Type B pancreatic cell (in vitro differentiated cells): ENCODE measurements at regions not wholly inside any gene's neighbourhood (a gene's known extent, or its start where the extent isn't known, plus 50 kb on each side); places are given as distances from the start of the nearest gene placed in this dataset.

Experiments
- DNase-seq: peaks from one replicate; pipeline ENCODE4 v3.0.0; 2021; ENCODE audit warnings: mixed read lengths; ENCODE audit not compliant: unreplicated experiment; ENCODE audit errors: extremely low spot score
- H3K27ac Mint-ChIP-seq: 2 replicates; pipeline ENCODE4 v1.8.0; 2021; ENCODE audit warnings: mild to moderate bottlenecking, mixed read lengths
- H3K27me3 Mint-ChIP-seq: 2 replicates; pipeline ENCODE4 v1.8.0; 2021; ENCODE audit warnings: mixed read lengths
- H3K36me3 Mint-ChIP-seq: 2 replicates; pipeline ENCODE4 v1.8.0; 2021; ENCODE audit warnings: mixed read lengths
- H3K4me1 Mint-ChIP-seq: one replicate; pipeline ENCODE4 v1.8.0; 2021; ENCODE audit warnings: mixed read lengths; ENCODE audit not compliant: unreplicated experiment
- H3K4me3 Mint-ChIP-seq: 2 replicates; pipeline ENCODE4 v1.8.0; 2021; ENCODE audit warnings: mild to moderate bottlenecking, mixed read lengths
- H3K9me3 Mint-ChIP-seq: 2 replicates; pipeline ENCODE4 v1.8.0; 2021; ENCODE audit warnings: mixed read lengths
- TF ChIP-seq, protein P1 (sequence below): fragments of 200-600 bp; sonication (generic); conservative IDR thresholded peaks from 2 replicates; pipeline ENCODE4 v1.5.0; 2021; ENCODE audit warnings: antibody characterized with exemption, mild to moderate bottlenecking

DNA sequence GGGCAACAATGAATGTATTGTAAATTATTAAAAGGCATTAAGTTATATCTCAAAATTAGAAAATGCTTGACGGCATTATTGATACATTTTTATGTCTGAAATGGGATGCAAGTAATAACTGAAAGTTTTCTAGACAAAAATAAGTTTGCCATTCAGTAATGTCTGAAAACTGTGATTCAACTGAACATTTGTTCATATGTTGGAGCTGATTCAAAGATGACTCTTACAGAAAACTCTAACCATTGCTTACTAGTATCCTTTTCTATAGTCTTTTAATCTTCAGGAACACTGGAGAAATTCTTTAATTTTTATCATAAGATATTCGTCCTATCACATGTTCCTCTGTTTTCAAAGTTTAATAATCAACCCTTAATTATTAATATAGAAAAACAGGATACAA lies 71.1 kb upstream of the TFEC start:
- no peak for DNase-seq
- H3K9me3 Mint-ChIP-seq, result peaks cover 3% of the 10 kb centered on the region
- no peak overlapping the region for H3K27ac Mint-ChIP-seq
- no peak overlapping the region for H3K4me3 Mint-ChIP-seq
- TF ChIP-seq, protein P1, sequence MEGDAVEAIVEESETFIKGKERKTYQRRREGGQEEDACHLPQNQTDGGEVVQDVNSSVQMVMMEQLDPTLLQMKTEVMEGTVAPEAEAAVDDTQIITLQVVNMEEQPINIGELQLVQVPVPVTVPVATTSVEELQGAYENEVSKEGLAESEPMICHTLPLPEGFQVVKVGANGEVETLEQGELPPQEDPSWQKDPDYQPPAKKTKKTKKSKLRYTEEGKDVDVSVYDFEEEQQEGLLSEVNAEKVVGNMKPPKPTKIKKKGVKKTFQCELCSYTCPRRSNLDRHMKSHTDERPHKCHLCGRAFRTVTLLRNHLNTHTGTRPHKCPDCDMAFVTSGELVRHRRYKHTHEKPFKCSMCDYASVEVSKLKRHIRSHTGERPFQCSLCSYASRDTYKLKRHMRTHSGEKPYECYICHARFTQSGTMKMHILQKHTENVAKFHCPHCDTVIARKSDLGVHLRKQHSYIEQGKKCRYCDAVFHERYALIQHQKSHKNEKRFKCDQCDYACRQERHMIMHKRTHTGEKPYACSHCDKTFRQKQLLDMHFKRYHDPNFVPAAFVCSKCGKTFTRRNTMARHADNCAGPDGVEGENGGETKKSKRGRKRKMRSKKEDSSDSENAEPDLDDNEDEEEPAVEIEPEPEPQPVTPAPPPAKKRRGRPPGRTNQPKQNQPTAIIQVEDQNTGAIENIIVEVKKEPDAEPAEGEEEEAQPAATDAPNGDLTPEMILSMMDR, result no peak
- H3K36me3 Mint-ChIP-seq, result no peaks in the 10 kb centered on the region
- no peaks in the 10 kb centered on the region for H3K4me1 Mint-ChIP-seq
- no peaks in the 10 kb centered on the region for H3K27me3 Mint-ChIP-seq

GRCh38 chr7:116111475-116111874 lies 80.9 kb upstream of the TFEC start:
- no peaks in the 10 kb centered on the region for H3K36me3 Mint-ChIP-seq
- H3K9me3 Mint-ChIP-seq, result peaks cover 3% of the 10 kb centered on the region
- peaks cover 4% of the 10 kb centered on the region for H3K4me1 Mint-ChIP-seq
- TF ChIP-seq, protein P1, result no peak
- H3K4me3 Mint-ChIP-seq, result no peak overlapping the region
- no peaks in the 10 kb centered on the region for H3K27me3 Mint-ChIP-seq
- no peak overlapping the region for H3K27ac Mint-ChIP-seq
- DNase-seq, result no peak

- H3K27me3 Mint-ChIP-seq, result no peaks in the 10 kb centered on the region
- no peaks in the 10 kb centered on the region for H3K36me3 Mint-ChIP-seq
- H3K4me3 Mint-ChIP-seq, result no peak overlapping the region
- no peak for DNase-seq
- H3K4me1 Mint-ChIP-seq, result peaks cover 4% of the 10 kb centered on the region
- H3K9me3 Mint-ChIP-seq, result peaks cover 3% of the 10 kb centered on the region
- no peak overlapping the region for H3K27ac Mint-ChIP-seq
- TF ChIP-seq, protein P1, result no peak
Observed at GRCh38 chr7:116113310-116113709, 82.7 kb upstream of the TFEC start.

- H3K27me3 Mint-ChIP-seq, result no peaks in the 10 kb centered on the region
Observed at GRCh38 chr7:116120839-116121238, 89.5 kb upstream of the TES start.

GRCh38 chr7:116122972-116123595 lies 87.3 kb upstream of the TES start:
- H3K27ac Mint-ChIP-seq, result no peak overlapping the region
- no peak for DNase-seq
- TF ChIP-seq, protein P1, result peak; percentile 82
- H3K36me3 Mint-ChIP-seq, result no peaks in the 10 kb centered on the region
- H3K4me1 Mint-ChIP-seq, result no peaks in the 10 kb centered on the region
- no peaks in the 10 kb centered on the region for H3K27me3 Mint-ChIP-seq
- no peak overlapping the region for H3K4me3 Mint-ChIP-seq
- H3K9me3 Mint-ChIP-seq, result no peaks in the 10 kb centered on the region

More at GRCh38 chr7:116120839-116121238, 89.5 kb upstream of the TES start:
- H3K4me1 Mint-ChIP-seq, result no peaks in the 10 kb centered on the region
- H3K36me3 Mint-ChIP-seq, result no peaks in the 10 kb centered on the region
- no peak for DNase-seq
- H3K4me3 Mint-ChIP-seq, result no peak overlapping the region
- H3K27ac Mint-ChIP-seq, result no peak overlapping the region
- H3K9me3 Mint-ChIP-seq, result no peaks in the 10 kb centered on the region
- TF ChIP-seq, protein P1, result no peak
